Hepatocyte (in vitro differentiated cells): ENCODE measurements at regions not wholly inside any gene's neighbourhood (a gene's known extent, or its start where the extent isn't known, plus 50 kb on each side); places are given as distances from the start of the nearest gene placed in this dataset.
"Not testable (repeated sequence)": the region's sequence is repeated elsewhere in the genome, so short reads cannot be mapped to it uniquely, and the experiment has no call there.

Experiments used
- DNase-seq: peaks from one replicate; pipeline ENCODE4 v3.0.0-alpha.2; 2016; ENCODE audit warnings: low spot score
- H2AFZ ChIP-seq: fragments of 200-600 bp; sonication (generic); 2 replicates; pipeline ENCODE4 v1.6.0; 2016; ENCODE audit warnings: antibody characterized with exemption, mild to moderate bottlenecking
- H3K27ac ChIP-seq: fragments of 200-600 bp; sonication (generic); 2 replicates; pipeline ENCODE4 v1.5.1; 2016; ENCODE audit warnings: mild to moderate bottlenecking
- H3K27me3 ChIP-seq: fragments of 200-600 bp; sonication (generic); 2 replicates; pipeline ENCODE4 v1.6.1; 2016
- H3K36me3 ChIP-seq: fragments of 200-600 bp; sonication (generic); replicated peaks from 2 replicates; pipeline ENCODE4 v1.5.1; 2016; ENCODE audit warnings: low read depth; ENCODE audit not compliant: insufficient read depth
- H3K4me1 ChIP-seq: fragments of 200-600 bp; sonication (generic); 2 replicates; pipeline ENCODE4 v1.5.1; 2016; ENCODE audit warnings: mild to moderate bottlenecking, moderate library complexity; ENCODE audit not compliant: insufficient read depth
- H3K4me2 ChIP-seq: fragments of 200-600 bp; sonication (generic); 2 replicates; pipeline ENCODE4 v1.6.0; 2016
- H3K4me3 ChIP-seq: fragments of 200-600 bp; sonication (generic); 2 replicates; pipeline ENCODE4 v1.5.1; 2016; ENCODE audit warnings: mild to moderate bottlenecking
- H3K79me2 ChIP-seq: fragments of 200-600 bp; sonication (generic); 2 replicates; pipeline ENCODE4 v1.6.0; 2017; ENCODE audit warnings: mild to moderate bottlenecking
- H3K9me2 ChIP-seq: fragments of 200-600 bp; sonication (generic); replicated peaks from 2 replicates; pipeline ENCODE4 v1.6.0; 2017; ENCODE audit warnings: mild to moderate bottlenecking; ENCODE audit not compliant: insufficient read depth
- H3K9me3 ChIP-seq: fragments of 200-600 bp; sonication (generic); 2 replicates; pipeline ENCODE4 v1.5.1; 2016; ENCODE audit warnings: low read depth, mild to moderate bottlenecking
- H4K20me1 ChIP-seq: fragments of 200-600 bp; sonication (generic); 2 replicates; pipeline ENCODE4 v1.6.0; 2016; ENCODE audit warnings: mild to moderate bottlenecking; ENCODE audit not compliant: insufficient read depth, poor library complexity, severe bottlenecking
- EZH2 ChIP-seq: fragments of 200-600 bp; sonication (generic); IDR thresholded peaks from 2 replicates; pipeline ENCODE4 v1.6.1; 2016; ENCODE audit warnings: antibody characterized with exemption, mild to moderate bottlenecking, borderline replicate concordance
- EZH2phosphoT487 ChIP-seq: fragments of 200-600 bp; sonication (generic); IDR thresholded peaks from one replicate; pipeline ENCODE4 v1.6.1; 2018; ENCODE audit warnings: antibody characterized with exemption, mild to moderate bottlenecking, low read depth, moderate library complexity; ENCODE audit not compliant: unreplicated experiment, severe bottlenecking
- WGBS: methylation state at CpG from one replicate; pipeline ENCODE4 v1.1.6; 2016; ENCODE audit warnings: low lambda C conversion rate; ENCODE audit errors: missing lambda C conversion rate; 5-methylcytosine and 5-hydroxymethylcytosine counted together
- TF ChIP-seq, protein P1 (sequence below): fragments of 200-600 bp; sonication (generic); IDR thresholded peaks from 2 replicates; pipeline ENCODE4 v1.5.1; 2016; ENCODE audit warnings: antibody characterized with exemption, mild to moderate bottlenecking; ENCODE audit not compliant: poor library complexity

- WGBS, result 54% methylated on average over 6 of the region's 6 CpGs
- no peak overlapping the region for H3K4me2 ChIP-seq
- DNase-seq, result peak; percentile 84
- H3K9me2 ChIP-seq, result no peaks in the 10 kb centered on the region
- no peaks in the 10 kb centered on the region for H3K27me3 ChIP-seq
- no peak overlapping the region for H3K27ac ChIP-seq
- no peak overlapping the region for H3K4me3 ChIP-seq
- H3K36me3 ChIP-seq, result no peaks in the 10 kb centered on the region
- H3K9me3 ChIP-seq, result no peaks in the 10 kb centered on the region
- no peaks in the 10 kb centered on the region for H3K4me1 ChIP-seq
- H2AFZ ChIP-seq, result no peak overlapping the region
- no peaks in the 10 kb centered on the region for H3K79me2 ChIP-seq
- TF ChIP-seq, protein P1, sequence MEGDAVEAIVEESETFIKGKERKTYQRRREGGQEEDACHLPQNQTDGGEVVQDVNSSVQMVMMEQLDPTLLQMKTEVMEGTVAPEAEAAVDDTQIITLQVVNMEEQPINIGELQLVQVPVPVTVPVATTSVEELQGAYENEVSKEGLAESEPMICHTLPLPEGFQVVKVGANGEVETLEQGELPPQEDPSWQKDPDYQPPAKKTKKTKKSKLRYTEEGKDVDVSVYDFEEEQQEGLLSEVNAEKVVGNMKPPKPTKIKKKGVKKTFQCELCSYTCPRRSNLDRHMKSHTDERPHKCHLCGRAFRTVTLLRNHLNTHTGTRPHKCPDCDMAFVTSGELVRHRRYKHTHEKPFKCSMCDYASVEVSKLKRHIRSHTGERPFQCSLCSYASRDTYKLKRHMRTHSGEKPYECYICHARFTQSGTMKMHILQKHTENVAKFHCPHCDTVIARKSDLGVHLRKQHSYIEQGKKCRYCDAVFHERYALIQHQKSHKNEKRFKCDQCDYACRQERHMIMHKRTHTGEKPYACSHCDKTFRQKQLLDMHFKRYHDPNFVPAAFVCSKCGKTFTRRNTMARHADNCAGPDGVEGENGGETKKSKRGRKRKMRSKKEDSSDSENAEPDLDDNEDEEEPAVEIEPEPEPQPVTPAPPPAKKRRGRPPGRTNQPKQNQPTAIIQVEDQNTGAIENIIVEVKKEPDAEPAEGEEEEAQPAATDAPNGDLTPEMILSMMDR, result peak; percentile 78
- TF ChIP-seq EZH2 (no peak), EZH2phosphoT487 (no peak)
- H4K20me1 ChIP-seq, result no peaks in the 10 kb centered on the region
These were observed 857.0 kb downstream of the KCNA4 start for GRCh38 chr11:29159552-29160465.

- H3K27me3 ChIP-seq, result no peaks in the 10 kb centered on the region
- H3K9me2 ChIP-seq, result no peaks in the 10 kb centered on the region
- no peaks in the 10 kb centered on the region for H4K20me1 ChIP-seq
- no peaks in the 10 kb centered on the region for H3K9me3 ChIP-seq
- no peak overlapping the region for H3K27ac ChIP-seq
- H3K4me2 ChIP-seq, result no peak overlapping the region
- TF ChIP-seq, protein P1, result no peak
- TF ChIP-seq EZH2phosphoT487, result no peak
- TF ChIP-seq EZH2, result no peak
- no peaks in the 10 kb centered on the region for H3K4me1 ChIP-seq
- H3K4me3 ChIP-seq, result no peak overlapping the region
- H3K79me2 ChIP-seq, result no peaks in the 10 kb centered on the region
- 84% methylated on average over 1 of the region's 1 CpG for whole genome bisulfite sequencing
- DNase-seq, result no peak
- H2AFZ ChIP-seq, result no peak overlapping the region
- H3K36me3 ChIP-seq, result no peaks in the 10 kb centered on the region
These were observed 863.8 kb downstream of the KCNA4 start for GRCh38 chr11:29153078-29153477.

DNA sequence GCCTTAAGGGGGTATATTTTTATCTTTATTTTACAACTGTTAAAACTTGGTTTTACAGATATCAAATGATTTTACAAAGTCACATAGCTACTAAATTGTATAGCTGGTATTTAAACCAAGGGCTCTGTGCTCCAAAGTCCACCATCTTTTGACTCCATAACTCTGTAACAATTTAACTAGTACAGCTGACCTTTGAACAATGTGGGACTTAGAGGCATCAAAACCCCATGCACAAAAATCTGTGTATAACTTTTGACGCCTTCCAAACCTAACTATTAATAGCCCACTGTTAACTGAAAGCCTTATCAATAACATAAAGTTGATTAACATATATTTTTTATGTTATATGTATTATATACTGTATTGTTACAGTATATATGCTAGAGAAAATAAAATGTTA is 874.3 kb downstream of the KCNA4 start:
- H3K27ac ChIP-seq, H2AFZ ChIP-seq, H3K27me3 ChIP-seq, H4K20me1 ChIP-seq, H3K79me2 ChIP-seq, H3K9me2 ChIP-seq, H3K4me1 ChIP-seq, H3K4me2 ChIP-seq, H3K9me3 ChIP-seq, H3K4me3 ChIP-seq, DNase-seq, H3K36me3 ChIP-seq: not testable (repeated sequence)
- WGBS, result 84% methylated on average over 1 of the region's 1 CpG

DNA sequence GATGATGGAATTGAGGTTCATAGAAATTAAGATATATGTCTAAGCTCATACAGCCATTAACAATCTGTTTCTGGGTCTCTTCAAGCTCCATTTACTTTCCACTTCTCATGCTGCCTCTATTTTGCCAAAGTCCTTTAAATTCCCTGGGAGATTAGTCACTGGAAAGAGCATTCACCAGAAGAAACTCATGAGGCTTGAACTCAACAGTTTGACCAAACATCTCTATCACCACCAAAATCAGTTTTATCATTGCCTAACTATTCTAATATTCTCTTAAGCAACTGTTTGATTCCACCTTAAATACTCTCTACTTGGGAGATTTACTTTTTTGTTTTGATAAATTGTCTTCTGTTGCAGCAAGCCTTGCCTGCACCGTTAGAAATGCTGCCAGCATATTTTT is 881.3 kb downstream of the KCNA4 start:
- WGBS, result 66% methylated on average over 1 of the region's 1 CpG
- no peaks in the 10 kb centered on the region for H3K4me1 ChIP-seq
- no peaks in the 10 kb centered on the region for H3K9me3 ChIP-seq
- H3K79me2 ChIP-seq, result no peaks in the 10 kb centered on the region
- no peak for TF ChIP-seq EZH2phosphoT487
- no peak for TF ChIP-seq EZH2
- TF ChIP-seq, protein P1, result no peak
- H3K4me3 ChIP-seq, result no peak overlapping the region
- H3K36me3 ChIP-seq, result no peaks in the 10 kb centered on the region
- H3K4me2 ChIP-seq, result no peak overlapping the region
- H2AFZ ChIP-seq, result no peak overlapping the region
- no peaks in the 10 kb centered on the region for H3K27me3 ChIP-seq
- no peak for DNase-seq
- no peaks in the 10 kb centered on the region for H4K20me1 ChIP-seq
- H3K27ac ChIP-seq, result no peak overlapping the region
- no peaks in the 10 kb centered on the region for H3K9me2 ChIP-seq
